SH-SY5Y (cell line): ENCODE measurements at regions not wholly inside any gene's neighbourhood (a gene's known extent, or its start where the extent isn't known, plus 50 kb on each side); places are given as distances from the start of the nearest gene placed in this dataset.

Source experiments
- GATA2 ChIP-seq: IDR thresholded peaks from 2 replicates; pipeline ENCODE4 v1.6.1; 2011; ENCODE audit warnings: mild to moderate bottlenecking, low read depth, low read length
- GATA3 ChIP-seq: IDR thresholded peaks from 2 replicates; pipeline ENCODE4 v1.6.1; 2011; ENCODE audit warnings: low read depth, mild to moderate bottlenecking, low read length, moderate library complexity

DNA sequence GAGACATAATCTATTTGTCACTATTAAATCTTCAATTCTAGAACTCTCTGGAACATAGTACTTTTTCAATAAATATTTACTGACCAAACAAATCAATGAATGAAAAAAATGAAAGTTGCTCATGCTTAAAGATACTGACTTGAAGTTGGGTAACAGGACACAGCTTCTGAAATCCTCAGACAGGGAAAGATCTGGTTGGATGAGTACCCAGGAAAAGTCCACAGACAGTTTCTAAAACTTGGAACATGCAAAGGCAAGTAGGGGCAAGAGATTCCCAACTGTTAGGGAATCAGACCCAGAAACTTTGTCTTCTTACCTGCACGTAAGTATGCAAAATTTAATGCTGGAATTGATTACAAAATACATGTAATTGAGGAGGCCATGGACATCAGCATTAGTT is 366.2 kb downstream of the ACTL7B start:
- TF ChIP-seq GATA3 = no peak
- TF ChIP-seq GATA2 = no peak
